ENCODE measurements at regions not wholly inside any gene's neighbourhood (a gene's known extent, or its start where the extent isn't known, plus 50 kb on each side); places are given as distances from the start of the nearest gene placed in this dataset.
"Not testable (repeated sequence)": the region's sequence is repeated elsewhere in the genome, so short reads cannot be mapped to it uniquely, and the experiment has no call there.

- no peak for TF ChIP-seq GATA1 (IDR thresholded peaks at IDR 0.05; ENCODE audit: low read depth, low read length)
- TF ChIP-seq POLR2A (IDR thresholded peaks at IDR 0.05; ENCODE audit: low read length) = no peak
- no peak for DNase-seq
These were observed 143.3 kb upstream of the THY1 start for GRCh38 chr11:119566319-119566718.

GRCh38 chr11:119565693-119566092, 142.7 kb upstream of the THY1 start:
- not testable (repeated sequence) for DNase-seq

GRCh38 chr11:119560961-119561360, 138.0 kb upstream of the THY1 start:
- no peak for TF ChIP-seq POLR2A (IDR thresholded peaks at IDR 0.05; ENCODE audit: low read length)
- TF ChIP-seq GATA1 (IDR thresholded peaks at IDR 0.05; ENCODE audit: low read depth, low read length) = no peak
- no peak for DNase-seq

GRCh38 chr11:119560291-119560690, 137.3 kb upstream of the THY1 start:
- no peak for DNase-seq
- no peak for TF ChIP-seq POLR2A (IDR thresholded peaks at IDR 0.05; ENCODE audit: low read length)
- no peak for TF ChIP-seq GATA1 (IDR thresholded peaks at IDR 0.05; ENCODE audit: low read depth, low read length)

GRCh38 chr11:119552106-119552485, 129.1 kb upstream of the THY1 start:
- TF ChIP-seq GATA1 (IDR thresholded peaks at IDR 0.05; ENCODE audit: low read depth, low read length) (no peak), POLR2A (IDR thresholded peaks at IDR 0.05; ENCODE audit: low read length) (no peak)
- no peak for DNase-seq

- DNase-seq = no peak
- no peak for TF ChIP-seq POLR2A (IDR thresholded peaks at IDR 0.05; ENCODE audit: low read length)
- TF ChIP-seq GATA1 (IDR thresholded peaks at IDR 0.05; ENCODE audit: low read depth, low read length) = no peak
These were observed 128.6 kb upstream of the THY1 start for GRCh38 chr11:119551420-119552105.

- TF ChIP-seq POLR2A (IDR thresholded peaks at IDR 0.05; ENCODE audit: low read length) = no peak
- no peak for TF ChIP-seq GATA1 (IDR thresholded peaks at IDR 0.05; ENCODE audit: low read depth, low read length)
These were observed 127.2 kb upstream of the THY1 start for GRCh38 chr11:119550053-119550752.

GRCh38 chr11:119547511-119547910, 124.5 kb upstream of the THY1 start:
- no peak for DNase-seq
- TF ChIP-seq GATA1 (IDR thresholded peaks at IDR 0.05; ENCODE audit: low read depth, low read length) (no peak), POLR2A (IDR thresholded peaks at IDR 0.05; ENCODE audit: low read length) (no peak)

More at GRCh38 chr11:119550053-119550752, 127.2 kb upstream of the THY1 start:
- DNase-seq = no peak

GRCh38 chr11:119545978-119546915, 123.3 kb upstream of the THY1 start:
- TF ChIP-seq GATA1 (IDR thresholded peaks at IDR 0.05; ENCODE audit: low read depth, low read length) = no peak
- TF ChIP-seq POLR2A (IDR thresholded peaks at IDR 0.05; ENCODE audit: low read length) = no peak
- no peak for DNase-seq

GRCh38 chr11:119540370-119541125, 117.6 kb upstream of the THY1 start:
- TF ChIP-seq POLR2A (IDR thresholded peaks at IDR 0.05; ENCODE audit: low read length) = no peak
- TF ChIP-seq GATA1 (IDR thresholded peaks at IDR 0.05; ENCODE audit: low read depth, low read length) = no peak
- no peak for DNase-seq

- DNase-seq = no peak
- TF ChIP-seq POLR2A (IDR thresholded peaks at IDR 0.05; ENCODE audit: low read length) (no peak), GATA1 (IDR thresholded peaks at IDR 0.05; ENCODE audit: low read depth, low read length) (no peak)
These were observed 116.6 kb upstream of the THY1 start for GRCh38 chr11:119539583-119539982.

- no peak for DNase-seq
- TF ChIP-seq POLR2A (IDR thresholded peaks at IDR 0.05; ENCODE audit: low read length) (no peak), GATA1 (IDR thresholded peaks at IDR 0.05; ENCODE audit: low read depth, low read length) (no peak)
These were observed 115.8 kb upstream of the THY1 start for GRCh38 chr11:119538753-119539152.

All from erythroblast (primary cell).